SK-N-SH treated with all-trans-retinoic acid at 6 μM for 48 hours (cell line): ENCODE measurements at regions not wholly inside any gene's neighbourhood (a gene's known extent, or its start where the extent isn't known, plus 50 kb on each side); places are given as distances from the start of the nearest gene placed in this dataset.

Experiments used
- CSDC2 ChIP-seq: fragments of 250-450 bp; sonication (Bioruptor Pico); IDR thresholded peaks from 2 replicates; pipeline ENCODE4 v1.5.0; 2020; ENCODE audit warnings: mild to moderate bottlenecking, moderate library complexity
- ESRRG ChIP-seq: fragments of 250-450 bp; sonication (Bioruptor Pico); IDR thresholded peaks from 2 replicates; pipeline ENCODE4 v1.6.1; 2021; ENCODE audit warnings: mild to moderate bottlenecking
- GLIS3 ChIP-seq: fragments of 250-450 bp; sonication (Bioruptor Pico); IDR thresholded peaks from 2 replicates; pipeline ENCODE4 v1.5.0; 2020; ENCODE audit warnings: mild to moderate bottlenecking, moderate library complexity
- RARB ChIP-seq: fragments of 250-450 bp; sonication (Bioruptor Pico); IDR thresholded peaks from 2 replicates; pipeline ENCODE4 v1.8.0; 2021; ENCODE audit warnings: mild to moderate bottlenecking, moderate library complexity
- TOX ChIP-seq: fragments of 250-450 bp; sonication (Bioruptor Pico); IDR thresholded peaks from 2 replicates; pipeline ENCODE4 v1.8.0; 2021; ENCODE audit warnings: mild to moderate bottlenecking, moderate library complexity, borderline replicate concordance
- ZFP3 ChIP-seq: fragments of 250-450 bp; sonication (Bioruptor Pico); IDR thresholded peaks from 2 replicates; pipeline ENCODE4 v1.5.0; 2020; ENCODE audit warnings: mild to moderate bottlenecking, moderate library complexity
- ZNF8 ChIP-seq: fragments of 450-650 bp; formaldehyde crosslinking; IDR thresholded peaks from 2 replicates; pipeline ENCODE4 v1.5.0; 2020; ENCODE audit warnings: mild to moderate bottlenecking, moderate library complexity
- TF ChIP-seq, protein P1 (sequence below): fragments of 250-450 bp; sonication (Bioruptor Pico); IDR thresholded peaks from 2 replicates; pipeline ENCODE4 v1.5.1; 2020; ENCODE audit warnings: low read depth, mild to moderate bottlenecking, moderate library complexity
- TF ChIP-seq, protein P2 (sequence below): fragments of 250-450 bp; sonication (Bioruptor Pico); IDR thresholded peaks from 2 replicates; pipeline ENCODE4 v1.5.1; 2021; ENCODE audit warnings: mild to moderate bottlenecking, moderate library complexity
- TF ChIP-seq, protein P3 (sequence below): fragments of 250-450 bp; sonication (Bioruptor Pico); IDR thresholded peaks from 2 replicates; pipeline ENCODE4 v1.8.0; 2020; ENCODE audit warnings: mild to moderate bottlenecking, moderate library complexity, borderline replicate concordance
- TF ChIP-seq, protein P4 (sequence below): fragments of 250-450 bp; sonication (Bioruptor Pico); IDR thresholded peaks from 2 replicates; pipeline ENCODE4 v1.8.0; 2021; ENCODE audit warnings: low read depth, mild to moderate bottlenecking, moderate library complexity, borderline replicate concordance

DNA sequence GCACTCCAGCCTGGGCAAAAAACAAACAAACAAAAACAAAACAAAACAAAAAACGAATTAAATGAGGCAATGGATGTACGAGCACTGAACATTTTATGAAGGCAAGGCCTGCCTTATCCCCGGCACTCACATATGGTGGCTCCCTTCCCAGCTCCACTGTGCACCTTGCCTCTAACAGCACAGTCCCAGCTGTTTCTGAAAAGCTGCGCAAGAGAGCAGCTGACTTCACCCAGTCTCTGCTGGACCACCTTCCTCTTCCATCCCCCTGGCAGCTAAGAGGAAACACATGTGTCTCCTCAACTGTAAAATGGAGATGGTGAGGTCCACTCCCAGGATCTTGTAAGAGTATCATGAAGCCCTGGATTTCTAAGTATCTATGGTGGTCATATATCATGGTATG is 100.7 kb downstream of the KLF4 start:
- TF ChIP-seq, protein P1, sequence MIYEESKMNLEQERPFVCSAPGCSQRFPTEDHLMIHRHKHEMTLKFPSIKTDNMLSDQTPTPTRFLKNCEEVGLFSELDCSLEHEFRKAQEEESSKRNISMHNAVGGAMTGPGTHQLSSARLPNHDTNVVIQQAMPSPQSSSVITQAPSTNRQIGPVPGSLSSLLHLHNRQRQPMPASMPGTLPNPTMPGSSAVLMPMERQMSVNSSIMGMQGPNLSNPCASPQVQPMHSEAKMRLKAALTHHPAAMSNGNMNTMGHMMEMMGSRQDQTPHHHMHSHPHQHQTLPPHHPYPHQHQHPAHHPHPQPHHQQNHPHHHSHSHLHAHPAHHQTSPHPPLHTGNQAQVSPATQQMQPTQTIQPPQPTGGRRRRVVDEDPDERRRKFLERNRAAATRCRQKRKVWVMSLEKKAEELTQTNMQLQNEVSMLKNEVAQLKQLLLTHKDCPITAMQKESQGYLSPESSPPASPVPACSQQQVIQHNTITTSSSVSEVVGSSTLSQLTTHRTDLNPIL (CRISPR knock-in tag) = no peak
- TF ChIP-seq, protein P2, sequence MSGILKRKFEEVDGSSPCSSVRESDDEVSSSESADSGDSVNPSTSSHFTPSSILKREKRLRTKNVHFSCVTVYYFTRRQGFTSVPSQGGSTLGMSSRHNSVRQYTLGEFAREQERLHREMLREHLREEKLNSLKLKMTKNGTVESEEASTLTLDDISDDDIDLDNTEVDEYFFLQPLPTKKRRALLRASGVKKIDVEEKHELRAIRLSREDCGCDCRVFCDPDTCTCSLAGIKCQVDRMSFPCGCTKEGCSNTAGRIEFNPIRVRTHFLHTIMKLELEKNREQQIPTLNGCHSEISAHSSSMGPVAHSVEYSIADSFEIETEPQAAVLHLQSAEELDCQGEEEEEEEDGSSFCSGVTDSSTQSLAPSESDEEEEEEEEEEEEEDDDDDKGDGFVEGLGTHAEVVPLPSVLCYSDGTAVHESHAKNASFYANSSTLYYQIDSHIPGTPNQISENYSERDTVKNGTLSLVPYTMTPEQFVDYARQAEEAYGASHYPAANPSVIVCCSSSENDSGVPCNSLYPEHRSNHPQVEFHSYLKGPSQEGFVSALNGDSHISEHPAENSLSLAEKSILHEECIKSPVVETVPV (CRISPR knock-in tag) = no peak
- TF ChIP-seq GLIS3 (CRISPR knock-in tag) = no peak
- TF ChIP-seq, protein P3, sequence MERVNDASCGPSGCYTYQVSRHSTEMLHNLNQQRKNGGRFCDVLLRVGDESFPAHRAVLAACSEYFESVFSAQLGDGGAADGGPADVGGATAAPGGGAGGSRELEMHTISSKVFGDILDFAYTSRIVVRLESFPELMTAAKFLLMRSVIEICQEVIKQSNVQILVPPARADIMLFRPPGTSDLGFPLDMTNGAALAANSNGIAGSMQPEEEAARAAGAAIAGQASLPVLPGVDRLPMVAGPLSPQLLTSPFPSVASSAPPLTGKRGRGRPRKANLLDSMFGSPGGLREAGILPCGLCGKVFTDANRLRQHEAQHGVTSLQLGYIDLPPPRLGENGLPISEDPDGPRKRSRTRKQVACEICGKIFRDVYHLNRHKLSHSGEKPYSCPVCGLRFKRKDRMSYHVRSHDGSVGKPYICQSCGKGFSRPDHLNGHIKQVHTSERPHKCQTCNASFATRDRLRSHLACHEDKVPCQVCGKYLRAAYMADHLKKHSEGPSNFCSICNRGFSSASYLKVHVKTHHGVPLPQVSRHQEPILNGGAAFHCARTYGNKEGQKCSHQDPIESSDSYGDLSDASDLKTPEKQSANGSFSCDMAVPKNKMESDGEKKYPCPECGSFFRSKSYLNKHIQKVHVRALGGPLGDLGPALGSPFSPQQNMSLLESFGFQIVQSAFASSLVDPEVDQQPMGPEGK (CRISPR knock-in tag) = no peak
- no peak for TF ChIP-seq ZNF8 (CRISPR knock-in tag)
- TF ChIP-seq RARB (CRISPR knock-in tag) = no peak
- TF ChIP-seq, protein P4, sequence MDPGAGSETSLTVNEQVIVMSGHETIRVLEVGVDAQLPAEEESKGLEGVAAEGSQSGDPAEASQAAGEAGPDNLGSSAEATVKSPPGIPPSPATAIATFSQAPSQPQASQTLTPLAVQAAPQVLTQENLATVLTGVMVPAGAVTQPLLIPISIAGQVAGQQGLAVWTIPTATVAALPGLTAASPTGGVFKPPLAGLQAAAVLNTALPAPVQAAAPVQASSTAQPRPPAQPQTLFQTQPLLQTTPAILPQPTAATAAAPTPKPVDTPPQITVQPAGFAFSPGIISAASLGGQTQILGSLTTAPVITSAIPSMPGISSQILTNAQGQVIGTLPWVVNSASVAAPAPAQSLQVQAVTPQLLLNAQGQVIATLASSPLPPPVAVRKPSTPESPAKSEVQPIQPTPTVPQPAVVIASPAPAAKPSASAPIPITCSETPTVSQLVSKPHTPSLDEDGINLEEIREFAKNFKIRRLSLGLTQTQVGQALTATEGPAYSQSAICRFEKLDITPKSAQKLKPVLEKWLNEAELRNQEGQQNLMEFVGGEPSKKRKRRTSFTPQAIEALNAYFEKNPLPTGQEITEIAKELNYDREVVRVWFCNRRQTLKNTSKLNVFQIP (CRISPR knock-in tag) = no peak
- TF ChIP-seq TOX = no peak
- TF ChIP-seq ESRRG = no peak
- TF ChIP-seq CSDC2 (CRISPR knock-in tag) = no peak
- TF ChIP-seq ZFP3 (CRISPR knock-in tag) = no peak
